Karpas-422 (cell line): ENCODE measurements at regions not wholly inside any gene's neighbourhood (a gene's known extent, or its start where the extent isn't known, plus 50 kb on each side); places are given as distances from the start of the nearest gene placed in this dataset.

Source experiments
- DNase-seq: peaks from one replicate; pipeline ENCODE4 v3.0.0-alpha.2; 2015
- H2AFZ ChIP-seq: fragments of 200-600 bp; sonication (generic); 2 replicates; pipeline ENCODE4 v1.6.1; 2014; ENCODE audit warnings: antibody characterized with exemption, low read length, mixed read lengths
- H3K27ac ChIP-seq: fragments of 200-600 bp; sonication (generic); 2 replicates; pipeline ENCODE4 v1.5.1; 2014; ENCODE audit warnings: mild to moderate bottlenecking, low read length, moderate library complexity
- H3K27me3 ChIP-seq: fragments of 200-600 bp; sonication (generic); 2 replicates; pipeline ENCODE4 v1.6.1; 2014; ENCODE audit warnings: low read length, mixed read lengths
- H3K36me3 ChIP-seq: fragments of 200-600 bp; sonication (generic); 2 replicates; pipeline ENCODE4 v1.6.1; 2014; ENCODE audit warnings: low read length, mixed read lengths; ENCODE audit not compliant: insufficient read depth
- H3K4me1 ChIP-seq: fragments of 200-600 bp; sonication (generic); 2 replicates; pipeline ENCODE4 v1.6.1; 2014; ENCODE audit warnings: mild to moderate bottlenecking, low read length, mixed read lengths
- H3K4me2 ChIP-seq: fragments of 200-600 bp; sonication (generic); 2 replicates; pipeline ENCODE4 v1.6.1; 2014; ENCODE audit warnings: low read length, low read depth, mild to moderate bottlenecking; ENCODE audit not compliant: poor library complexity, severe bottlenecking
- H3K4me3 ChIP-seq: fragments of 200-600 bp; sonication (generic); 2 replicates; pipeline ENCODE4 v1.5.1; 2014; ENCODE audit warnings: mild to moderate bottlenecking, antibody characterized with exemption, low read length, mixed read lengths
- H3K79me2 ChIP-seq: fragments of 200-600 bp; sonication (generic); 2 replicates; pipeline ENCODE4 v1.6.1; 2014; ENCODE audit warnings: mild to moderate bottlenecking, low read length, mixed read lengths
- H3K9ac ChIP-seq: fragments of 200-600 bp; sonication (generic); 2 replicates; pipeline ENCODE4 v1.6.0; 2014; ENCODE audit warnings: low read length
- H3K9me2 ChIP-seq: fragments of 200-600 bp; sonication (generic), shearing (Covaris generic); replicated peaks from 2 replicates; pipeline ENCODE4 v1.6.0; 2014; ENCODE audit warnings: mild to moderate bottlenecking, low read length, moderate library complexity; ENCODE audit not compliant: insufficient read depth
- H3K9me3 ChIP-seq: fragments of 300-700, 200-600 bp; sonication (generic); 2 replicates; pipeline ENCODE4 v1.6.1; 2014; ENCODE audit warnings: low read length, mixed read lengths
- H4K20me1 ChIP-seq: fragments of 200-600 bp; sonication (generic); 2 replicates; pipeline ENCODE4 v1.6.1; 2014; ENCODE audit warnings: mild to moderate bottlenecking, antibody characterized with exemption, low read length, low read depth; ENCODE audit not compliant: insufficient read depth

- H3K27me3 ChIP-seq: no peaks in the 10 kb centered on the region
- no peak overlapping the region for H3K4me2 ChIP-seq
- H3K9me3 ChIP-seq: no peaks in the 10 kb centered on the region
- no peak overlapping the region for H3K9ac ChIP-seq
- no peaks in the 10 kb centered on the region for H3K4me1 ChIP-seq
- H2AFZ ChIP-seq: no peak overlapping the region
- DNase-seq: no peak
- H3K9me2 ChIP-seq: no peaks in the 10 kb centered on the region
- no peaks in the 10 kb centered on the region for H3K79me2 ChIP-seq
- no peaks in the 10 kb centered on the region for H4K20me1 ChIP-seq
- no peak overlapping the region for H3K4me3 ChIP-seq
- H3K27ac ChIP-seq: no peak overlapping the region
- H3K36me3 ChIP-seq: no peaks in the 10 kb centered on the region
These were observed 286.1 kb upstream of the KLF6 start for GRCh38 chr10:4070921-4071660.

- H3K4me2 ChIP-seq: no peak overlapping the region
- no peaks in the 10 kb centered on the region for H3K79me2 ChIP-seq
- H4K20me1 ChIP-seq: no peaks in the 10 kb centered on the region
- no peak overlapping the region for H3K4me3 ChIP-seq
- H3K27ac ChIP-seq: no peak overlapping the region
- no peak overlapping the region for H2AFZ ChIP-seq
- no peaks in the 10 kb centered on the region for H3K36me3 ChIP-seq
- H3K27me3 ChIP-seq: no peaks in the 10 kb centered on the region; the same call in 1 of the 2 replicates
- no peaks in the 10 kb centered on the region for H3K9me3 ChIP-seq
- H3K9me2 ChIP-seq: no peaks in the 10 kb centered on the region
- no peak overlapping the region for H3K9ac ChIP-seq
- no peaks in the 10 kb centered on the region for H3K4me1 ChIP-seq
- no peak for DNase-seq
These were observed 285.2 kb upstream of the KLF6 start for GRCh38 chr10:4070184-4070583.

GRCh38 chr10:4069491-4069890 is 284.5 kb upstream of the KLF6 start:
- Histone ChIP-seq H3K4me2 (no peak overlapping the region), H3K27me3 (no peaks in the 10 kb centered on the region; the same call in 1 of the 2 replicates), H3K9me3 (no peaks in the 10 kb centered on the region), H3K4me1 (no peaks in the 10 kb centered on the region), H3K9me2 (no peaks in the 10 kb centered on the region), H3K79me2 (no peaks in the 10 kb centered on the region), H3K36me3 (no peaks in the 10 kb centered on the region), H2AFZ (no peak overlapping the region), H4K20me1 (no peaks in the 10 kb centered on the region), H3K9ac (no peak overlapping the region), H3K27ac (no peak overlapping the region), H3K4me3 (no peak overlapping the region)
- DNase-seq: no peak

- Histone ChIP-seq H3K27ac (no peak overlapping the region), H3K9me2 (no peaks in the 10 kb centered on the region), H3K79me2 (no peaks in the 10 kb centered on the region), H2AFZ (no peak overlapping the region), H3K4me3 (no peak overlapping the region), H3K4me1 (no peaks in the 10 kb centered on the region), H3K9ac (no peak overlapping the region), H3K36me3 (no peaks in the 10 kb centered on the region), H3K9me3 (no peaks in the 10 kb centered on the region), H4K20me1 (no peaks in the 10 kb centered on the region), H3K27me3 (no peaks in the 10 kb centered on the region; the same call in 1 of the 2 replicates), H3K4me2 (no peak overlapping the region)
- DNase-seq: no peak
These were observed 283.6 kb upstream of the KLF6 start for GRCh38 chr10:4068629-4069028.

GRCh38 chr10:4067931-4068561 is 283.0 kb upstream of the KLF6 start:
- Histone ChIP-seq H3K4me1 (no peaks in the 10 kb centered on the region), H3K27me3 (no peaks in the 10 kb centered on the region; the same call in 1 of the 2 replicates), H3K36me3 (no peaks in the 10 kb centered on the region), H3K79me2 (no peaks in the 10 kb centered on the region), H3K9me3 (no peaks in the 10 kb centered on the region), H3K9me2 (no peaks in the 10 kb centered on the region), H4K20me1 (no peaks in the 10 kb centered on the region), H3K4me3 (no peak overlapping the region), H2AFZ (no peak overlapping the region), H3K4me2 (no peak overlapping the region), H3K9ac (no peak overlapping the region), H3K27ac (no peak overlapping the region)
- DNase-seq: no peak

GRCh38 chr10:4067531-4067930 is 282.5 kb upstream of the KLF6 start:
- Histone ChIP-seq H2AFZ (no peak overlapping the region), H3K4me1 (no peaks in the 10 kb centered on the region)

GRCh38 chr10:4066581-4067390 is 281.8 kb upstream of the KLF6 start:
- no peaks in the 10 kb centered on the region; the same call in 1 of the 2 replicates for H3K27me3 ChIP-seq
- no peaks in the 10 kb centered on the region for H4K20me1 ChIP-seq
- no peak overlapping the region for H3K4me2 ChIP-seq
- H3K9ac ChIP-seq: no peak overlapping the region
- no peak for DNase-seq
- H3K79me2 ChIP-seq: no peaks in the 10 kb centered on the region
- H3K9me2 ChIP-seq: no peaks in the 10 kb centered on the region
- no peak overlapping the region for H2AFZ ChIP-seq
- H3K9me3 ChIP-seq: no peaks in the 10 kb centered on the region
- no peaks in the 10 kb centered on the region for H3K4me1 ChIP-seq
- no peaks in the 10 kb centered on the region for H3K36me3 ChIP-seq
- H3K4me3 ChIP-seq: no peak overlapping the region
- H3K27ac ChIP-seq: no peak overlapping the region

More at GRCh38 chr10:4067531-4067930, 282.5 kb upstream of the KLF6 start:
- no peak for DNase-seq
- Histone ChIP-seq H3K27me3 (no peaks in the 10 kb centered on the region; the same call in 1 of the 2 replicates), H3K9ac (no peak overlapping the region), H3K79me2 (no peaks in the 10 kb centered on the region), H3K27ac (no peak overlapping the region), H3K9me2 (no peaks in the 10 kb centered on the region), H3K9me3 (no peaks in the 10 kb centered on the region), H3K4me3 (no peak overlapping the region), H4K20me1 (no peaks in the 10 kb centered on the region), H3K4me2 (no peak overlapping the region), H3K36me3 (no peaks in the 10 kb centered on the region)

- H3K4me2 ChIP-seq: no peak overlapping the region
- no peaks in the 10 kb centered on the region for H3K79me2 ChIP-seq
- DNase-seq: no peak
- H3K27me3 ChIP-seq: no peaks in the 10 kb centered on the region; the same call in 1 of the 2 replicates
- no peak overlapping the region for H3K4me3 ChIP-seq
- no peak overlapping the region for H3K9ac ChIP-seq
- no peaks in the 10 kb centered on the region for H3K36me3 ChIP-seq
- H3K9me3 ChIP-seq: no peaks in the 10 kb centered on the region
- H3K27ac ChIP-seq: no peak overlapping the region
- H4K20me1 ChIP-seq: no peaks in the 10 kb centered on the region
- H3K4me1 ChIP-seq: no peaks in the 10 kb centered on the region
- H2AFZ ChIP-seq: no peak overlapping the region
- no peaks in the 10 kb centered on the region for H3K9me2 ChIP-seq
These were observed 279.5 kb upstream of the KLF6 start for GRCh38 chr10:4064489-4064888.
